Choroid plexus epithelial cell (primary cell): ENCODE measurements at regions not wholly inside any gene's neighbourhood (a gene's known extent, or its start where the extent isn't known, plus 50 kb on each side); places are given as distances from the start of the nearest gene placed in this dataset.
A peak's percentile ranks its signal among the peaks of the same experiment; 100 is the strongest.

ENCODE experiments used
- DNase-seq: peaks from one replicate; pipeline ENCODE4 v3.0.0-alpha.2; 2010; ENCODE audit warnings: low read depth
- H3K4me3 ChIP-seq: 2 replicates; pipeline ENCODE4 v1.5.1; 2011; ENCODE audit warnings: low read depth, mild to moderate bottlenecking, control low read depth, low read length, moderate library complexity
- CTCF ChIP-seq: conservative IDR thresholded peaks from 2 replicates; pipeline ENCODE4 v1.5.1; 2011; ENCODE audit warnings: low read depth, mild to moderate bottlenecking, control low read depth, inconsistent platforms, low read length, moderate library complexity

- no peak for TF ChIP-seq CTCF
- DNase-seq: no peak
- H3K4me3 ChIP-seq: no peak overlapping the region
Observed at GRCh38 chr9:127553793-127554192, 58.3 kb upstream of the STXBP1 start.

GRCh38 chr9:127554966-127555839 is 56.9 kb upstream of the STXBP1 start:
- no peak overlapping the region for H3K4me3 ChIP-seq
- no peak for TF ChIP-seq CTCF
- no peak for DNase-seq

GRCh38 chr9:127555840-127556820 is 55.9 kb upstream of the STXBP1 start:
- H3K4me3 ChIP-seq: no peak overlapping the region
- no peak for TF ChIP-seq CTCF
- DNase-seq: peak; percentile 89

GRCh38 chr9:127556871-127557270 is 55.2 kb upstream of the STXBP1 start:
- no peak for TF ChIP-seq CTCF
- no peak for DNase-seq

GRCh38 chr9:127557466-127557869 is 54.6 kb upstream of the STXBP1 start:
- H3K4me3 ChIP-seq: no peak overlapping the region
- no peak for TF ChIP-seq CTCF
- DNase-seq: no peak

More at GRCh38 chr9:127556871-127557270, 55.2 kb upstream of the STXBP1 start:
- no peak overlapping the region for H3K4me3 ChIP-seq

- no peak for DNase-seq
- no peak overlapping the region for H3K4me3 ChIP-seq
- TF ChIP-seq CTCF: no peak
Observed at GRCh38 chr9:127557998-127558546, 54.0 kb upstream of the STXBP1 start.
